HepG2 (cell line): ENCODE measurements at regions not wholly inside any gene's neighbourhood (a gene's known extent, or its start where the extent isn't known, plus 50 kb on each side); places are given as distances from the start of the nearest gene placed in this dataset.
"Not testable (repeated sequence)": the region's sequence is repeated elsewhere in the genome, so short reads cannot be mapped to it uniquely, and the experiment has no call there.

ENCODE experiments used
- ATAC-seq: fragments of 200-7000 bp; cut with Tn5 transposase; 3 replicates; pipeline ENCODE4 v1.9.1; 2020; ENCODE audit warnings: mild to moderate bottlenecking, moderate library complexity
- BruUV-seq: library from RNA; stranded (reverse); fragments of 400-500 nt; replicated peaks from 2 replicates; lab custom pipeline; 2021; lab: Mats Ljungman, UMichigan
- CTCF ChIA-PET: fragments of 300-600 bp; formaldehyde crosslinking; extraction: SDS; loops from one replicate; lab custom pipeline; 2021; ENCODE audit warnings: low total read pairs, inconsistent platforms, low intra/inter-chr PET ratio; lab: Yijun Ruan, JAX
- POLR2A ChIA-PET: fragments of 350-600 bp; sonication (Branson Sonifier 250); formaldehyde crosslinking; loops from one replicate; lab custom pipeline; 2020; ENCODE audit warnings: antibody characterized with exemption, inconsistent platforms; lab: Yijun Ruan, JAX
- DNase-seq: peaks from one replicate; pipeline ENCODE4 v3.0.0-alpha.2; 2015; ENCODE audit warnings: low spot score
- FAIRE-seq: peaks from 3 replicates; lab custom pipeline; 2011; peaks lifted over from hg19 to GRCh38; lab: Jason Lieb, UNC
- H2AFZ ChIP-seq: one replicate; pipeline ENCODE4 v1.6.1; 2011; ENCODE audit warnings: low read length, inconsistent platforms
- H3K27ac ChIP-seq: fragments of 300-600 bp; 3 replicates; pipeline ENCODE4 v1.8.0; 2011; ENCODE audit warnings: mixed run types, mild to moderate bottlenecking, mixed read lengths, low read length, inconsistent platforms; ENCODE audit not compliant: insufficient read depth; ENCODE audit errors: extremely low read length
- H3K27me3 ChIP-seq, 2 experiments: fragments of 200-600 bp in 1 of 2; 2 replicates in 1 of 2; 3 replicates in 1 of 2; pipeline versions ENCODE4 v1.6.0 to v1.8.0; 2011; ENCODE audit warnings: low read length in 2 of 2, mild to moderate bottlenecking in 2 of 2, moderate library complexity in 2 of 2, inconsistent platforms in 1 of 2; ENCODE audit not compliant: insufficient read depth in 2 of 2, control insufficient read depth in 1 of 2
- H3K36me3 ChIP-seq, 2 experiments: fragments of 200-600 bp in 1 of 2; replicated peaks in 1 of 2; 2 replicates in 1 of 2; 3 replicates in 1 of 2; pipeline versions ENCODE4 v1.5.1 to v1.8.0; 2011; ENCODE audit warnings: low read length in 2 of 2, inconsistent platforms in 1 of 2; ENCODE audit not compliant: insufficient read depth in 2 of 2, control insufficient read depth in 1 of 2
- H3K4me1 ChIP-seq: 2 replicates; pipeline ENCODE4 v1.5.1; 2012; ENCODE audit warnings: low read length, inconsistent platforms; ENCODE audit not compliant: insufficient read depth
- H3K4me2 ChIP-seq: 2 replicates; pipeline ENCODE4 v1.6.0; 2011; ENCODE audit warnings: low read depth, low read length, inconsistent platforms
- H3K4me3 ChIP-seq, 3 experiments: fragments of 200-600 bp in 1 of 3; sonication (generic), shearing (Covaris generic) in 1 of 3; replicated peaks in 1 of 3; 2 replicates each; pipeline ENCODE4 v1.5.1; 2011 to 2016; ENCODE audit warnings: low read length in 3 of 3, inconsistent platforms in 2 of 3, low read depth in 2 of 3, mild to moderate bottlenecking in 2 of 3, control low read depth in 1 of 3, mixed read lengths in 1 of 3; ENCODE audit not compliant: insufficient read depth in 1 of 3
- H3K79me2 ChIP-seq: one replicate; pipeline ENCODE4 v1.6.1; 2011; ENCODE audit warnings: low read length, inconsistent platforms; ENCODE audit not compliant: insufficient read depth
- H3K9ac ChIP-seq: 2 replicates; pipeline ENCODE4 v1.6.0; 2011; ENCODE audit warnings: mild to moderate bottlenecking, low read depth, low read length, inconsistent platforms; ENCODE audit not compliant: insufficient read depth
- H3K9me3 ChIP-seq: 2 replicates; pipeline ENCODE4 v1.5.1; 2012; ENCODE audit warnings: mild to moderate bottlenecking, low read length
- H4K20me1 ChIP-seq: 2 replicates; pipeline ENCODE4 v1.6.0; 2011; ENCODE audit warnings: inconsistent platforms, mild to moderate bottlenecking, low read length, moderate library complexity; ENCODE audit not compliant: insufficient read depth
- PPARG ChIP-seq: conservative IDR thresholded peaks from 2 replicates; pipeline ENCODE4 v1.6.1; 2016; ENCODE audit warnings: missing biosample characterization, missing genetic modification reagents
- RAD21 ChIP-seq: fragments of 450-650 bp; formaldehyde crosslinking; IDR thresholded peaks from 2 replicates; pipeline ENCODE4 v1.5.0; 2020; ENCODE audit warnings: mild to moderate bottlenecking
- RBAK ChIP-seq: sonication (generic); formaldehyde crosslinking; IDR thresholded peaks from 2 replicates; pipeline ENCODE4 v1.5.1; 2020; ENCODE audit warnings: mild to moderate bottlenecking, missing genetic modification reagents
- RELA ChIP-seq: sonication (generic); formaldehyde crosslinking; IDR thresholded peaks from 2 replicates; pipeline ENCODE4 v1.4.0; 2020; ENCODE audit warnings: missing genetic modification reagents
- SMC3 ChIP-seq: IDR thresholded peaks from 2 replicates; pipeline ENCODE4 v1.6.1; 2011; ENCODE audit warnings: low read length, improper control_type of control experiment
- SOX5 ChIP-seq: IDR thresholded peaks from 2 replicates; pipeline ENCODE4 v1.6.1; 2016; ENCODE audit warnings: borderline replicate concordance
- STAG1 ChIP-seq: sonication (generic); formaldehyde crosslinking; IDR thresholded peaks from 2 replicates; pipeline ENCODE4 v1.4.0; 2020; ENCODE audit warnings: missing genetic modification reagents
- TEAD3 ChIP-seq: optimal IDR thresholded peaks from 2 replicates; pipeline ENCODE3; 2016; ENCODE audit warnings: borderline replicate concordance
- YY1 ChIP-seq: IDR thresholded peaks from 2 replicates; pipeline ENCODE4 v1.6.1; 2011; ENCODE audit warnings: low read length, low read depth, moderate library complexity, mild to moderate bottlenecking; ENCODE audit not compliant: insufficient read depth, insufficient replicate concordance
- ZNF280D ChIP-seq: sonication (generic); formaldehyde crosslinking; IDR thresholded peaks from 2 replicates; pipeline ENCODE4 v1.5.1; 2020; ENCODE audit warnings: mild to moderate bottlenecking, missing genetic modification reagents
- ZNF605 ChIP-seq: sonication (generic); formaldehyde crosslinking; IDR thresholded peaks from 2 replicates; pipeline ENCODE4 v1.8.0; 2022; ENCODE audit warnings: mild to moderate bottlenecking, missing genetic modification reagents
- WGBS: methylation state at CpG from one replicate; pipeline ENCODE4 v1.1.6; 2017; ENCODE audit warnings: low lambda C conversion rate; 5-methylcytosine and 5-hydroxymethylcytosine counted together
- in situ Hi-C: cut with HindIII; loops from 2 replicates; pipeline ENCODE4 v1.10.0; 2017; ENCODE audit warnings: low pct_unique_long_range_greater_than_20kb; ENCODE audit not compliant: extremely low pct_ligation_motif_present
- intact Hi-C: fragments of 100-400 bp; cut with micrococcal nuclease; formaldehyde crosslinking; loops from one replicate; pipeline ENCODE4 v1.10.0; 2022; ENCODE audit not compliant: unreplicated experiment
- TF ChIP-seq, protein P1 (sequence below), 2 experiments: sonication (generic) in 1 of 2; formaldehyde crosslinking in 1 of 2; IDR thresholded peaks; 2 replicates each; pipeline versions ENCODE4 v1.6.1 to v1.9.0; 2014 to 2022; ENCODE audit warnings: antibody characterized with exemption in 1 of 2, borderline replicate concordance in 1 of 2, inconsistent platforms in 1 of 2, low read depth in 1 of 2, missing genetic modification reagents in 1 of 2
- TF ChIP-seq, protein P2 (sequence below): sonication (generic); formaldehyde crosslinking; IDR thresholded peaks from 2 replicates; pipeline ENCODE4 v1.5.0; 2020; ENCODE audit warnings: mild to moderate bottlenecking, missing genetic modification reagents, moderate library complexity

- Histone ChIP-seq H3K27ac (peak overlapping the region; percentile 96), H3K4me3 (peak overlapping the region; percentile 38 to 68 (median 43); a peak in 5 of 6 replicates), H2AFZ (peak overlapping the region; percentile 69), H3K4me1 (peaks cover 24% of the 10 kb centered on the region), H3K9ac (peak overlapping the region; percentile 84), H3K4me2 (peak overlapping the region; percentile 98)
- H3K79me2 ChIP-seq, BruUV-seq, ATAC-seq, H3K9me3 ChIP-seq, H3K27me3 ChIP-seq, H4K20me1 ChIP-seq, H3K36me3 ChIP-seq, in situ Hi-C loops: not testable (repeated sequence)
- 8% methylated on average over 2 of the region's 3 CpGs for WGBS
- peak; percentile 81 for DNase-seq
- peak; percentile 80 for FAIRE-seq
- ChIA-PET CTCF (interaction anchor here (1.9 kb wide), 1 partner anchor 59 kb away, joined by 14 read pairs; no protein-coding TSS in a partner anchor), POLR2A (interaction anchor here (1.0 to 2.2 kb wide), 6 partner anchors 22 to 147 kb away, joined by 3 to 21 read pairs (median 8); partner anchors contain the start of gene OSBPL11)
- intact Hi-C loops, result loop anchor here (1.0 to 5.0 kb wide), 2 partner anchors 59 to 146 kb away; partner anchors contain the start of gene OSBPL11
- TF ChIP-seq, protein P1, sequence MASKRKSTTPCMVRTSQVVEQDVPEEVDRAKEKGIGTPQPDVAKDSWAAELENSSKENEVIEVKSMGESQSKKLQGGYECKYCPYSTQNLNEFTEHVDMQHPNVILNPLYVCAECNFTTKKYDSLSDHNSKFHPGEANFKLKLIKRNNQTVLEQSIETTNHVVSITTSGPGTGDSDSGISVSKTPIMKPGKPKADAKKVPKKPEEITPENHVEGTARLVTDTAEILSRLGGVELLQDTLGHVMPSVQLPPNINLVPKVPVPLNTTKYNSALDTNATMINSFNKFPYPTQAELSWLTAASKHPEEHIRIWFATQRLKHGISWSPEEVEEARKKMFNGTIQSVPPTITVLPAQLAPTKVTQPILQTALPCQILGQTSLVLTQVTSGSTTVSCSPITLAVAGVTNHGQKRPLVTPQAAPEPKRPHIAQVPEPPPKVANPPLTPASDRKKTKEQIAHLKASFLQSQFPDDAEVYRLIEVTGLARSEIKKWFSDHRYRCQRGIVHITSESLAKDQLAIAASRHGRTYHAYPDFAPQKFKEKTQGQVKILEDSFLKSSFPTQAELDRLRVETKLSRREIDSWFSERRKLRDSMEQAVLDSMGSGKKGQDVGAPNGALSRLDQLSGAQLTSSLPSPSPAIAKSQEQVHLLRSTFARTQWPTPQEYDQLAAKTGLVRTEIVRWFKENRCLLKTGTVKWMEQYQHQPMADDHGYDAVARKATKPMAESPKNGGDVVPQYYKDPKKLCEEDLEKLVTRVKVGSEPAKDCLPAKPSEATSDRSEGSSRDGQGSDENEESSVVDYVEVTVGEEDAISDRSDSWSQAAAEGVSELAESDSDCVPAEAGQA (IDR thresholded peaks at IDR 0.05; ENCODE audit: low read depth), result 0 out of 2 replicates have a peak, but pooled peaks have one; percentile 24
- TF ChIP-seq, protein P1 (CRISPR knock-in tag; IDR thresholded peaks at IDR 0.05; ENCODE audit: borderline replicate concordance), result not testable (repeated sequence)
- TF ChIP-seq YY1 (peak; percentile 63), RELA (CRISPR knock-in tag) (peak; percentile 83; the same call in 1 of the 2 replicates), ZNF605 (CRISPR knock-in tag) (peak; percentile 23; the same call in 1 of the 2 replicates), RBAK (CRISPR knock-in tag) (0 out of 2 replicates have a peak, but pooled peaks have one; percentile 11), SOX5 (CRISPR knock-in tag) (peak; percentile 8; the same call in 1 of the 2 replicates), PPARG (CRISPR knock-in tag) (0 out of 2 replicates have a peak, but pooled peaks have one; percentile 11), SMC3 (peak; percentile 80), STAG1 (peak; percentile 69), RAD21 (CRISPR knock-in tag) (peak; percentile 45; the same call in 1 of the 2 replicates), TEAD3 (CRISPR knock-in tag) (peak; percentile 39), ZNF280D (CRISPR knock-in tag) (0 out of 2 replicates have a peak, but pooled peaks have one; percentile 49)
- TF ChIP-seq, protein P2, sequence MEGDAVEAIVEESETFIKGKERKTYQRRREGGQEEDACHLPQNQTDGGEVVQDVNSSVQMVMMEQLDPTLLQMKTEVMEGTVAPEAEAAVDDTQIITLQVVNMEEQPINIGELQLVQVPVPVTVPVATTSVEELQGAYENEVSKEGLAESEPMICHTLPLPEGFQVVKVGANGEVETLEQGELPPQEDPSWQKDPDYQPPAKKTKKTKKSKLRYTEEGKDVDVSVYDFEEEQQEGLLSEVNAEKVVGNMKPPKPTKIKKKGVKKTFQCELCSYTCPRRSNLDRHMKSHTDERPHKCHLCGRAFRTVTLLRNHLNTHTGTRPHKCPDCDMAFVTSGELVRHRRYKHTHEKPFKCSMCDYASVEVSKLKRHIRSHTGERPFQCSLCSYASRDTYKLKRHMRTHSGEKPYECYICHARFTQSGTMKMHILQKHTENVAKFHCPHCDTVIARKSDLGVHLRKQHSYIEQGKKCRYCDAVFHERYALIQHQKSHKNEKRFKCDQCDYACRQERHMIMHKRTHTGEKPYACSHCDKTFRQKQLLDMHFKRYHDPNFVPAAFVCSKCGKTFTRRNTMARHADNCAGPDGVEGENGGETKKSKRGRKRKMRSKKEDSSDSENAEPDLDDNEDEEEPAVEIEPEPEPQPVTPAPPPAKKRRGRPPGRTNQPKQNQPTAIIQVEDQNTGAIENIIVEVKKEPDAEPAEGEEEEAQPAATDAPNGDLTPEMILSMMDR (CRISPR knock-in tag), result peak; percentile 74
Measured at GRCh38 chr3:125742845-125743244, 147.5 kb upstream of the OSBPL11 start.
